AG08396 (cell line): ENCODE measurements at regions not wholly inside any gene's neighbourhood (a gene's known extent, or its start where the extent isn't known, plus 50 kb on each side); places are given as distances from the start of the nearest gene placed in this dataset.
"Not testable (repeated sequence)": the region's sequence is repeated elsewhere in the genome, so short reads cannot be mapped to it uniquely, and the experiment has no call there.

Experiments
- DNase-seq: peaks from one replicate; pipeline ENCODE4 v3.0.0; 2012; ENCODE audit warnings: low spot score, mixed read lengths

DNA sequence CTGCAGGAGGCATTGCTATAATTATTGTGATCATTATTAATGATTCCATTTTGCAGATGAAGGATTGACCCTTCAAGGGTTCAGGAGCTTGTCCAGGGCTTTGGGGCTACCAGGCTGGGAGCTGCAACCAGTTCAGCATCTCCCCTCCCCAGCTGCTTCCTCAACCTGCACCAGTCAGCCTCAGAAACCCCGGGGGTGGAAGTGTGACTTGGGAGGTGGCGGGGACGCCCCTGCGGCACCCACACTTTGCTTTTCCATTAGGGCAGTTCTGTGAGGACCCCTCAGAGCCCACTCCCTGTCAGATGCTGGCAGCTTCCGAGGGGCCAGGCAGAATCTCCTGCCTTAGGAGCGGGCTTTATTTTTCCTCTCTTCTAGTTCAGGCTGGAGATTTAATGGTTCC lies 85.6 kb downstream of the OLFM1 start:
- DNase-seq, result no peak

DNA sequence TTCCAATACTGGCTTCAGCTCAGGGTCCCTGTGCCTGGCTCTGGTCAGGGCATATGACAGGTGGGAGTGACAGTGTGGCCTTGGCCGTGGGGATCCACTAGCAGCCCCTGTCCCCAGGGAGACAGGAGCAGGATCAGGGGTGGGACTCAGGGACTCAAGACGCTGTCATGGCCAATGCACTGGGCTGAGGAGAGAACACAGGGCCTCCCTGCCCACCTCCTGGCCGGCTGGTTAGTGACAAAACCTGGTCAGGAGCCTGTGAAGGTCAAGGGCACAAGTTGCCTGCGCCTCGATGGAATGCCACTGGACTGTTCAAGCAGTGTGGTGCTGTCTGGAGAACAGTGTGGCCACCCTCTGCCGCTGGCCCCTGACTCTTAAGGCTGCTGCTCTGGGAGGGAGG lies 86.8 kb downstream of the OLFM1 start:
- no peak for DNase-seq

DNA sequence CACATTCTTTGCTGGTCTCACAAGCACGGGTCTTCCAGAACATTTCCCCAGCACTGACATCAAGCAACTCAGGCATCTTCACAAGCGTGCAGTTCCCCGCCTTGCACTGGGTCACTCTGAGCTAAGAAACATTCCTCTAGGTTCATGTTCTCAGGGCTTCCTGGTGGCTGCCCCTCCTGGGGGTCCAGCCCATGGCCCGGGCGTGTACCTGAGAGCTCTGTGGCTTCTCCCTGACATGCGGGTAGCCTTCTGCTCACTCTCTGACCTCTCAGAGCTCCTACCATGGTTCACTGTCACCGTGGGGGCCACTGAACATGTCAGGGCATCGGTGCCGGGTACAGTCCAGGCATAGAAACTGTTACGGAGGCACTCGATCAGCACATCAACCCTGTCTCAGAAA lies 87.5 kb downstream of the OLFM1 start:
- no peak for DNase-seq

DNA sequence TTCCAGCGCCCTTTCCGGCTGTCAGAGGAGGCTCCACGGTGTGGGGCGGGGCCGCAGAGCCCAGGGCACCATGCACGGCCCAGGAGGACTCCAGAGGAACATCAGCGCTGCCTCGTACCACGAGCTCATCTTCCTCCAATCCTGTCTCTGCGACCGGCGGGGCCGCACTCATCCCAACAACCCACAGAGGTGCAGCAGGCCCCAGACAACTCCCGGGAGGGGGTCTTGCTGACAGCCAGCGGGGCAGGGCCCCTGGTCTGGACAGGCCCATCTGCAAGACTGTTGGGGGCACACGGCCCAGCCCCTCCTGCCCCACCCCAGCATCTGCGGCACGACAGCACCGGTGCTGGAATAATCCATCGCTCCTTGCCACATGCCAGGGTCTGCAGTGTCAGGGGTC lies 88.8 kb downstream of the OLFM1 start:
- DNase-seq, result no peak

DNA sequence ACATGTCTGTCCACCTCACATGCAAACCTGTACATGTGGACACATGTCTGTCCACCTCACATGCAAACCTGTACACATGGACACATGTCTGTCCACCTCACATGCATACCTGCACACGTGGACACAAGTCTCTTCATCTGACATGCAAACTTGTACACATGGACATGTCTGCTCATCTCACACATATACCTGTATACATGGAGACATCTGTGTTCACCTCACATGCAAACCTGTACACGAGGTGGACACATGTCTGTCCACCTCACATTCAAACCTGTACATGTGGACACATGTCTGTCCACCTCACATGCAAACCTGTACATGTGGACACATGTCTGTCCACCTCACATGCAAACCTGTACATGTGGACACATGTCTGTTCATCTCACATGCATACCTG lies 90.1 kb downstream of the OLFM1 start:
- DNase-seq, result not testable (repeated sequence)

DNA sequence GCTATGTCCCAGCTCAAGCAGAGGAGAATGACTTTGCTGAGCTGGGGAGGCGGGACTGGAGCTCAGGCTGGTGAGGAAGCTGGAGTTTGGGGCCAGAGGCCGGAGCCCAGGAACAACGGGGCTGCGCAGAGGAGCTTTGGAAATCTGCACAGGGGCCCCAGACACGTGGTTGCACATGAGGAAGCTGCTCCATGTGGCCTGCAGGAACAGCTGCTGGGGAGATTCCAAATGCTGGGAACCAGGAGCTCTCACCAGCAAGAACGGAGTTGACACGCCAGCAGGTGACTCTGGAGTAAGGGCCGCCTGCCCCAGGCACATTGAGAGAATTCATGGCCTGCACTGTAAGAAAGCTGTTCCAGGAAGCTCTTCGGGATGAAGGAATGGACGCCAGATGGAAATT lies 91.0 kb downstream of the OLFM1 start:
- no peak for DNase-seq

DNA sequence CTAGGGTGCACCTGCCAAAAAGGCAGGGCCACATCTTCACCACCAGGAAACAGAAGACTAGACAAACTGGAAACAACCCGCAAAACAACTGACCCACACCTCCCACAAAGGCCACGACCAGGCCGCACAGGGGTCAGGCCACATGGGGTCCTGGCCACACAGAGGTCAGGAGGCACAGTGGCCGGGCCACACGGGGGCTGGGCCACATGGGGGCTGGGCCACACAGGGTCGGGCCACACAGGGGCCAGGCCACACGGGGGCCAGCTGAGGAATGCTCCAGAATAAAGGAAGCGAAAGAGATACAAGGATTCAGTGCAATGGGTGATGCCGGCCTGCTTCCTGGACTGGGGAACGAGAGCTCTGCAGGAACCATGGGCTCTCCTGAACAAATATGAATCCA lies 91.6 kb downstream of the OLFM1 start:
- DNase-seq, result no peak

DNA sequence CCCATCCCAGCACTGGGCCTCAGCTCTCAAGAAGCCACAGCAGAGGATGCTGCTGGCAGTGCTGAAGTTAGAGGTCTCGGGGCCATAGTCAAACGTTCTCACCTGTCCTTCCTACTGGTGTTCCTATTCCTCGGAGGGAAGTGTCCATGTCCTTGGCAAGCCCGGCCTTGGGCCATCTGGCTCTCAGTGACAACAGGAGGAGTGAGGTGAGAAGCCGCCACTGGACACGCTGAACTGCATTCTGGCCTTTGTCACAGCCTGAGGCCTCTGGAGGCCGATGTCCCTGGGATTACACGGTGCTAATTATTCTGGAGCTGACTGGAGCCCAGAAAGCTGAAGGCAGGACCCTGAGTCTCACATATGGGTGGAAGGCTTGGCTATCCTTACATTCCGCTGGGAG lies 92.5 kb downstream of the OLFM1 start:
- no peak for DNase-seq

DNA sequence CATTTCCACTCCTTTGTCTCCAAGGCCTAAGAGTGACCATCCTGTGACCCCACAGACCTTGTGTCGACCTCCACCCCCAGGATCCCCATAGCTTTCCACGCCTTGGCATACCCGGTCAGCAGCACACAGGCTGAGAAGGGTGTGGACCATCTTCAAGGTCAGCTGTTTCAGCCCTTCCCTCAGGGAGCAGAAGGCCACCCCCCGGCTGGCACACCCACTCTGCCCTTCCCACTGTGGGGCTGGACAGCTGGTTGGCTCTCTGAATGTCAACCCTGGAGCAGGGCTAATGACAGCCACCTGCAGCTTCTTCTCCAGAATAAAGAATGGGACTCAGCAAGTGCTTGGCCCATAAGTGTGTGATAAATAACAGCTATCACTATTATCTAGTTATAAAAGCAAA lies 93.1 kb downstream of the OLFM1 start:
- DNase-seq, result no peak

DNA sequence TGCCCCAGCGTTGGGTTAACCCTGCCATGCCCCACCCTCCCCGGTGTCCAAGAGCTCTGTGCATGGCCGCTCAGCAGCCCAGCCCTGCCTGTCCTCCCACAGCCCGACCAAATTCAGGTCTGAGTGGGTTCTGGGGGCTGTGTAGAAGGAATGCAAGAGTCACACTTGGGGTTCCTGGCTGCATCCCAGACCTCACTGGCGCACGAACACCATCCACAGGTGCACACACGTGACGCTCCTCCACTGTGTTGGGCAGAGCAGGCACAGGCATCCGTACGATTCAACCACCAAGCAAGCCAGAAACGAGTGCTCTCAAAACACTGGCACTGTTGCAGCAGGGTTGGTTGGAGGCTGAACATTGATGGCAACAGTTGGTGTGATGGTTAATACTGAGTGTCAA lies 93.9 kb downstream of the OLFM1 start:
- DNase-seq, result no peak

DNA sequence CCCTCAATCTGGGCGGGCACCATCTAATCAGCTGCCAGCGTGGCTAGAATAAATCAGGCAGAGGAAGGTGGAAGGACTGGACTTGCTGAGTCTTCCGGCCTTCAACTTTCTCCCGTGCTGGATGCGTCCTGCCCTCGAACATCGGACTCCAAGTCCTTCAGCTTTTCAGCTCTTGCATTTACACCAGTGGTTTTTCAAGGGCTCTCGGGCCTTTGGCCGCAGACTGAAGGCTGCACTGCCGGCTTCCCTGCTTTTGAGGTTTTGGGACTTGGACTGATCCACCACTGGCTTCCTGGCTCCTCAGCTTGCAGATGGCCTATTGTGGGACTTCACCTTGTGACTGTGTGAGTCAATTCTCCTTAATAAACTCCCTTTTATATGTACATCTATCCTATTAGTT lies 94.4 kb downstream of the OLFM1 start:
- DNase-seq, result not testable (repeated sequence)

DNA sequence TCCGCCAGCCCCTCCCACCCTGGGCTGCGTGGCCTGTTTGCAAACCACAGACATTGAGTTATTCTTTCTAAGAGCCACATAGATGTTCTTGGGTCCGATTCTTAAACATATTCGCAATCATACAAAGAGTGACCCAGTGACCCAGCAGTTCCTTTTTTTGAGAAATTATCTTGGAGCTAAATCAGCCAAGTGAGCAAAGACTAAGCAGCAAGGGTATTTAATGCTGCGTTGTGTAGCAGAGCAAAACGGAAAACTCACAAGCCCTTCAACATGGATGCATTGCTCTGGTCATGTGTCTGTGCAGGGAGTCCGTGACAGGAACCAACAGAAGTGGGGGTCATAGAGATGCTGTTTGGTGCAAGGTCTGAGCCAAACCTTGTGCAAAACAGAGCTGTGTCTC lies 95.6 kb downstream of the OLFM1 start:
- no peak for DNase-seq

DNA sequence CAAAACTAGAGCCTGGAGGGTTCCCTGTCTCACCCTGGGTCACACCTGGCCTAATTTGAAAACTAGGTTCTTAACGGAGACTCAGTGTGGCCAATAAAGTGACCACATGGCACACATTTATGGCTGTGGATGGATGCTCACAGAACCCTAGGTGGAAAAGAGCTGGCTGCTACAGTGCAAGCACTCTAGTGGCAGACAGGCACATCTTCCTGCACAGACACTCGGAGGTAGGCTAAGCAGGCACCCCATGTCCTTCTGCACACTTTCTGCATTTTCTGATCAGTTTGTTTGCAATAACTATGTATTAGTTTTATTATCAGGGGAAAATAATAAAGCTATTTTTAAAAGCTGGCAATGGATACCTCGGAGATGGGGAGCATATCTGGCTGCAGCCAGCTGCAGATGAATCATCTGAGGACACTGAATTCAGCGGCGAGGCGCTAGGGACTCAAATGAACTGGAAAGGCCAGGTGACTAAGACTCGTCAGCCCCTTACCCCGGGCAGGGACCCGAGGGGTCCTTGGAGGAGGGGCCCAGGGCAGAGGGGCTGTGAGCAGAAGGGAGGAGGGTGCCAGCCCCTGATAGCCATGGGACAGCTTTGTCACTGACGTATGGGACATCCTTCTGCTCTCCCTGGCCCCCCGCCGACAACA lies 96.2 kb downstream of the OLFM1 start:
- no peak for DNase-seq

DNA sequence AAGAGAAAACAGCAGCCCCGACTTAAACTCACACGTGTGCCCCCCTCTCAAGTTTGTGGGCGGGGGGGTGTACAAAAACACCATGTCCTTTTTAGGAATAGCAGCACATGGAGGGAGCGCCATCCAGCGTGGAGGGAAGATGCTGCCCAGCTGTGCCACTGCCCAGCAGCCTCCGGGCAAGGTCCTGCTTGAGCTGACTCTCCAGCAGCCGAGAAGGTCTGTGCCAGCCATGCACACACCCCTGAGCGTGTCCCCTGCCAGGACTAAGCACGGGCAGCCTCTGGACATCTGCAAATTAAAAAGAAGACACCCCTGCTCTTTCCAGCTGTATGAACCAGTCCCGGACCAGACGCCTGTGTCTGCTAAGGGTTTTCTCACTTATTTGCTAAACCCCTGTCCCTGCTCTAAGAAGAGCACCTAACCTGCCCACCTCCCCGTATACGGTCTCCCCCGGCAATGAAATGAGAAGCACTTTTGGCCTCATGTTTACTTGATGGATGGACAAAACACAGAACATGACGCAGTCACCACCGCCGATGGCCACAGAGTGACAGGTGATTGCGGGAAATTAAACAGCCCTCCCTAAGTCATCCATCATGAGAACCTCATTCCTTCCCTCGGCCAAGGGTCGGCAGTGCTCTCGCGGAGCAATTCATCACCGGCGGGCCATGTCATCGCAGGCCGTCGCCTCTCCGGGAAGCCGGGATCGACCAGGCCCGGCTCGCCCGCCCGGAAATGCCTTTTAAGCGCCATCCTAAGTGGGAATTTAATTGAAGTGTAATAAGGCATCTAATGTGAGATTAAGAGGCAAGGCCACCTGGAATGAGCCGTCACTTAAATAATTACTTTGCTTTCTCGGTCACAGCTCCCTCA lies 96.9 kb downstream of the OLFM1 start:
- DNase-seq, result no peak

DNA sequence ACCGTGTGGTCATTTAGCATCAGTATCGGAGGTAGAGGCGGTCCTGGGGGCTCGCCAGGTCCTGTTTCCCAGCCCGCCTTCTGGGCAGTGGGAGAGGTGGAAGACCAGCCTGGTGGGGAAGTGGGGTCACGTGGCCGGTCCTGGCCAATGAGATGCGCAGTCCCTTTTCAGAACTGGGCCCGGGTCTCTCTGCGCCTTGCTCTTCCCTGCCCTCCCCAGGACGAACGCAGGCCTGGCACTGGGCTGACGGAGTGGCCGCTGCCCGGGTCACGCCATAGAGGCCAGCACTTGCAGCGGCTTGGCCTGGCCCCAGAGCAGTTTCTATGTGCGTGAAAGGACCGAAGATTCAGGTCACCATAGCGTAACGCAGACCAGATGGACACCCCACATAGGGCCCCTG lies 97.6 kb downstream of the OLFM1 start:
- no peak for DNase-seq

DNA sequence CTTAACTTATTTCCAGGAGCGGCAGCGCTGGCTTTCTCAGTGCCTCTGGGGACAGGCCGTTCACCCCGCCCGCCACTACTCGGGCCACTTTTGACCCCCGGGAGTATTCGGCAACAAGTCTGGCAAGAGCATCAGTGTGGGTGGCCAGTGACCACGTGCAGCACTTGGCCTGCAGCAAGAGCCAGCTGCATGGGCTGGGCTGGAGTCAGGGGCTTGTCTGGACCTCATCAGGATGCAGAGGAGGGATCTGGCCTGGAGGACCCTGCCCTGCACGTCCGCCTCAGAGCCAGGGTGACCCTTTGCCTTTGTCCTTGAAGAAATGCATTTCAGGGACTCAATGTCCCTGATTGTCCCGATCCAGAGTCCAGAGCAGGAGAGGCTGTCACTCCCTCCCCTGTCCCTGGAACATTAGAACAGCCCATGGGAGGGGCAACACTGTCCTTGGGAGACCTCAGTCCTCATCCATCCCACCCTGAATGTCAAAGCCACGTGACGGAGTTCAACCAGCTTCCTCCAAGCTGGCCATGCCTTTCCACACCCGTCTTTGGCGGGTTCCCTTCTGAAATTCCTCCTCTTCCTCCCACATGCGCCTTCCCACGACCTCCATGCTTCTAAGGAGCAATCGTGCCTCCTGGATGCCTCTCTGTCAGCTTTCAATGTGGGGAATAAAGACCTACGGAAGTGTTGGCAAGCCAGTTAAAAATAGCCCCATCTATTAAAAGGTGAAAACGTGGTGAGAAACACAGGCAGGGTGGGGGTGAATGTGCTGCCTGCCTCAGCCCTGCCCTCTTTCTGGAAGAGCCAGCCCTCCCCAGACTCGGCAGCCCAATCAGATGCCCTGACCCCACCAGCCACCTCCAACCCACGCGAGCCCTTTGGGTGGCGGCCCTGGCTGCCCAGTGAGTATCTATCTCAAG lies 99.0 kb downstream of the OLFM1 start:
- DNase-seq, result no peak

DNA sequence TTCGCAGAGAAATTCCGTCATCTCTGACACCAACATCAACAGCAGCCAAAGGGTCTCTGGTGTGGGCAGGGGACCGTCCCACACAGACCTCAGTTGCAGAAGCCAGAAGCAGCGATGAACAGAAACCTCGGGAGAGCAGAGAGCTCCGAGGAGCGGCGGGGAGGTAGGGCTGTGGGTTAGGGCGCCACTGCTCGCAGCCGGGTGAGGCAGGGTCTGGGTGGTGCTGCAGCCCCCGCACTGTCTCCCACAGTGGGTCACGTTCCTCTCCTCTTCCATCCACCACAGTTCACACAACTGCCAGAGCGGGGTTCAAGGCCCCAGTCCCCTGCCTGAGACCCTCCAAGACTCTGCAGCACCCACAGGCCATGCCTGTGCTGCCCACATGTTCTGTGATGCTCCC lies 99.9 kb downstream of the OLFM1 start:
- DNase-seq, result no peak

DNA sequence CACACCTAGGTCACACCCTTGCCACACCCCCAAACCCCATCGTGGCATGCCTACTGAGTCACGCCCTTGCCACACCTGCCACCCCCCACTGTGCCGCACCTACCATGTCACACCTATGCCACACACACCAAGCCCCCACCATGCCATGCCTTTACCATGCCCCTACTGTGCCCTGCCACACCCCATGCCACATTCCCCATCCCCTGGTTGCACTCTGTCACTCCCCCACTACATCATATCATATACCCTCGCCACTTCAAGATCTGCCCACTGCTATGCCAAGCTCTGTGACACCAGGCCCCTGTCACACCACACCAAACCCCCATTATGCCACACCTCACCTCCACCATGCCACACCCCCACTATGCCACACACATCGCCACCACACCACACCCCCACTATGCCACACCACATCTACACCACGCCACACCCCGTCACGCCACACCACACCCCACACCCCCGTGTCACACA lies 101.2 kb downstream of the OLFM1 start:
- DNase-seq, result no peak

DNA sequence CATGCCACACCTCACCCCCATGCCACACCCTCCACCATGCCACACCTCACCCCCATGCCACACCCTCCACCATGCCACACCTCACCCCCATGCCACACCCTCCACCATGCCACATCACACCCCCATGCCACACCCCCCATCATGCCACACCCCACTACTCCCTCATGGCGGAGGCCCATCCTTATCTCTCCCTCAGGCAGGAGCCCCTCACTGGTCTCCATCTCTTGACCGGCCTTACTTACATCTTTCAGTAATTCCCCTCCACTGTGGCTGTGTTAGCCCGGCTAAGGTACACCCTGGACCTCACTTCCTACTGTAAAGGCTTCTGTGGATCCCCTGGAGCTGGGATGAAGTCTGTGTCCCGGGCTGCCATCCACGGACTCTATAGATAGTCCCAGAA lies 102.0 kb downstream of the OLFM1 start:
- DNase-seq, result no peak

DNA sequence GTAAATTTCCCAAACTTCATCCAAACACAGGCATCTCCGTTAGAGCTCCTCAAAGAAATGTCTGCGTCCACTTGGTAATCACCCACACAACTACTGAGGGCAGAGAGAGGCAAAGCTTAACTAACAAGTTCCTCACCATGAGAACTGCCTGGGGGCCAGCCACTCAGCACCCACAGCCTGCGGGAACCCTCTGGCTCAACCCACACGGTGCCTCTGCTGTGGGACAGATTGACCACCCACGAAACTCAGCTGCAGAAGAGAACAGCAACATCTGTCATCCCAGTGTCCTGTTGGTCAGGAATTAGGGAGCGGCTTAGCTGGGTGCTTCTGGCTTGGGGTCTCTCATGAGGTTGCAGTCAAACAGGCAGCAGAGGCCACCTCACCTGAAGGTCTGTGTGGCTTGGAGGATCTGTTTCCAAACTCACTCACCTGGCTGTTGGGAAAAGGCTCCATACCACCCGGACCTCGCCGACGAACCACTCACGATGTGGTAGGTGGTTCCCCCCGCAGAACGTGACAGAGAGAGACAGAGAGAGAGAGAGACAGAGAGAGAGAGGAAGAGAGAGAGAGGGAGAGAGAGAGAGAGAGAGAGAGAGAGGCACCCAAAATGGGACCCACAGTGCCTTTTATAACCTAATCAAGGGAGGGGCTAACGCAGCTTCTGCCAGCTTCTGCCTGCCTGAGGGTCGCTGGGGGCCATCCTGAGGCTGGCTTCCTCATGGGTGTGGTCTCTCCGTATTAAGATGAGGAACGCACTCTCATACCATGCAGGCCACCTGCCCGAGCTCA lies 103.5 kb downstream of the OLFM1 start:
- no peak for DNase-seq

DNA sequence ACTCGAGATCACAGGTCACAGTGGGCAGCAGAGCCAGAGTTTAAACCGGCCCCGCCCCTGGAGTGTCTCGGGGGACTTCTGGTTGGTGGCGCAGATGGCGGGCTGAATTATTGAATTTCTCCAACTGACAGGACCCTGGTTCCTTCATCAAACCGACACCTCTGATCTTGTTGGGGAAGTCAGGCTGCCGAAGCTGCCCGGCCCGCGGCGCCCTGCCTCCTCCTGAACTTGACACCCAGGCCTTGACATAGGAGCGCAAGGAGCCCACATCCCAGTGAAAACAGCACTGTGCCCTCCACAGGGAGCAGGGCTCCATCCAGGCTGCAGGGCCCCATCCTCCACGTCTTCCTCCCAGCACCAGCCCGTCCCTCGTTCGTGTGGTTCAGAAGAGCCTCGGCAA lies 105.2 kb downstream of the OLFM1 start:
- DNase-seq, result no peak

DNA sequence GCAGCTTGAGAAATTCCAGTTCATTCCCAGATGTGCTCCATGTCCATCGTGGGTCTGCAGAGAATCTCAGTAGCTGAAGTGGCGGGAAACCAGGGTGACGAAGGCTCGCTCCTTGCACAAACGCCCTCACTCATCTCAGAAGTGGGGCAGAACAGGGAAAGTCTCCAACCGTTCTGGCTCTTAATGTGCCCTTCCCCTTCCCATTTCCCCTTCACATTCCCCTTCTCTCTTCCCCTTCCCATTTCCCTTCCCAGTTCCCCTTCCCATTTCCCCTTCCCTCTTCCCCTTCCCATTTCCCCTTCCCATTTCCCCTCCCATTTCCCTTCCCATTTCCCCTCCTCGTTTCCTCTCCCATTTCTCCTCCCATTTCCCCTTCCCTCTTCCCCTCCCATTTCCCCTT lies 108.5 kb downstream of the OLFM1 start:
- not testable (repeated sequence) for DNase-seq
